GM18867 (cell line): ENCODE measurements at regions not wholly inside any gene's neighbourhood (a gene's known extent, or its start where the extent isn't known, plus 50 kb on each side); places are given as distances from the start of the nearest gene placed in this dataset.

Source experiments
- ATAC-seq: cut with Tn5 transposase; IDR thresholded peaks from one replicate; pipeline ENCODE4 v1.9.1; 2021; ENCODE audit warnings: mild to moderate bottlenecking, moderate library complexity; ENCODE audit not compliant: unreplicated experiment

DNA sequence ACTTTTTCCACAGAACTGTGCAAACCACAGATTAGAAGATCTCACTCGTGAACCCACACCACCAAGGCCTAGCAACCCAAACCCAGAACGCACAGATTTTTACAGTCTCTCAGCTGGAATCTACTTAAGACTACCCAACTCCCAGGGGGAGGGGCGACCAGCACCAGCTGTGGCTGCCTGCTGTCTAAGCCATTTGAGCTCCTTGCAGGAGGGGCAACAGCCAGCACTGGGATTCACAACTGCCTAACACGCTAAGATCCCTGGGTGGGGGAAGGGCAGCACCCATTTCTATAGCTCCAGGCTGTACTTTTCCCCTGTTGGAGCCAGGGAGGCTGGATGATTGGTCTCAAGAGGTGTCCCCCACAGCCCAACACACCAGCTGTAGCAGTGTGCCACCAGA, 368.8 kb downstream of the SUCLA2 start:
- no peak for ATAC-seq

- ATAC-seq, result no peak
Measured at GRCh38 chr13:47628666-47629065, 372.4 kb downstream of the SUCLA2 start.

GRCh38 chr13:47623862-47624261, 377.2 kb downstream of the SUCLA2 start:
- ATAC-seq, result no peak

DNA sequence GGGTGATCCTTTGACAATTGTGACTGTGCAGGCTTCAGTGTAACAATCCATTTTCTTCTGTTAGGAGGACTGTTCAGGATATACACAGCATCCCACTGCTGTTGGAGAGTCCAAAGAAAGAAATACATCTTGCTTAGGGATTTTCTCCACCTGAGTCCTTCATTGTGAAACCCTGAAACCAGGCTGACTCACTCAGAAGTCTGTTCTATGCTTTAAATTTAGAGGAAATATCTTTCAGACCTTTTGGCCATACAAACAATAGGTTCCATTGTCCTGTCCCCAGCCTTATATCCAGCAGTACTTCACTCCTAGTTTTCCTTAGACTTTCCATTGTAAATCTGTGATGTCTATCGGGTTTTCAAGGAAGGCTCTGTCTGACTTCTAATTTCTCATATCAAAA, 379.1 kb downstream of the SUCLA2 start:
- no peak for ATAC-seq

DNA sequence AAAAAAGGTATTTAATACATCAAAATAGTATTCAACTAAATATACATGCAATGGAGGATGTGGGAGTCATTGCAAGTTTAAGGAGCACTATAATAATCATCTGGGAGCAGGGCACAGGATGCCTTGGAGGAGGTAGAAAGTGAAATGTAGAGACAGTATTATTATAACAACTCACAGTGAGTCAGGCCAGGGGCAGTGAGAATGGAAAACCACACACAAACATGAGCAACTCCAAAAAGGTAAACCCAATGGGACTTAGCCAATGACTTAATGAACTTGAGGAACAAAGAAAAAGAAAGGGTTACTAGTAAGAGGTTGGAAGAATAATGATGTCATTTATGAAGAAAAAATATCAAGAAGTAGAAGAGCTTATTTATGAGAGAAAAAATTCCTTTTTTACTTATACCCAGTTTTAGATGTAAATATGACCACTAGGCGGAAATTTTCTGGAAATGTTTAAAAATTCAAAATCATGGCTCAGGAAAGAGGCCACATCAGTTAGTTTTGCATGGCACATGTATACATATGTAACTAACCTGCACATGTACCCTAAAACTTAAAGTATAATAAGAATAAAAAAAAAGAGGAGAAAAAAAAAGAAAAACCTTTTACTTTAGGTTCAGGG, 389.3 kb downstream of the SUCLA2 start:
- no peak for ATAC-seq

GRCh38 chr13:47610687-47611086, 390.4 kb downstream of the SUCLA2 start:
- ATAC-seq, result no peak

DNA sequence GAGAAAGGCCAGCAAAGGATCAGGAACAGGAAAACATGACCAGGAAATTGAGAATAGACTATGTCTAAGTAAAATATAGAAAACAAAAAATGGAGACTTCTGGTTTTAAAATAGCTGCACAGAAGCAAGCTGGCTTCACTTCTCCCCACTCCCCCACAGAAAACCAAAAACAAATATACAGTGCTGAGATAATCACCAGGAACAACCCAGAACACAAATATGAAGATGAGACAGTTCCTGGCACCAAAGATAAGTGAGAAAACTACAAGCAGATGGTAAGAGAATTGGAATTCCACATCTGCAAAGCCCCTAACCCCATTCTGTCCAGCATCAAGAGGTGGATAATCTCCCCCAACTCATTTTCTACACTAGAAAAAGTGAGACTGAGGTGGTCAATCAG, 397.7 kb downstream of the SUCLA2 start:
- ATAC-seq, result no peak

DNA sequence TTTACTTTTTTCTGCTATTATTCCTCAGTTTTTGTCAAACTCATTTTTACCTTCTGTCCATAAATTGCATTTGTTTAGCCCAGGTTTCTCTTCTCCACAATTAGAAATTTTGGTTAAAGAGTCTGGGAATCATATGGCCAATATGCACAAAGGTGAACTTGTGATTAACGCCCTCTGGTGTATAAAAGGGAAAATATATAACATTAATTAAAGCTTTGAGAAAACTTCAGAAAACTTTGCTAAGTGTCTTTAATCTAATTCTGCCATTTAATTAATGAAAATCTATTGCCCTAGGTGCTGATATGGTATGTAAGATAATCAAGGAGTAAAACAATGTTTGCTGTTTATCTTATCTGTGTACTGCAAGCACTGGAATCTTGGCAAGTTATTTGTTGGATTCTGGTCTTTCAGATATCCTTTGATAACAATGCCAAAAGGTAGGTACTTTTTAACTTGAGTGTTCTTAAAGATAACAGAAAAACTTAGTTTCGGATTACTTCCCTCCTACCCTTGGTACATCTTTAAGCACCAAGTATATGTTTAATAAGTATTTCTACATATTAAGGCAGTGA, 402.6 kb downstream of the SUCLA2 start:
- ATAC-seq, result no peak

DNA sequence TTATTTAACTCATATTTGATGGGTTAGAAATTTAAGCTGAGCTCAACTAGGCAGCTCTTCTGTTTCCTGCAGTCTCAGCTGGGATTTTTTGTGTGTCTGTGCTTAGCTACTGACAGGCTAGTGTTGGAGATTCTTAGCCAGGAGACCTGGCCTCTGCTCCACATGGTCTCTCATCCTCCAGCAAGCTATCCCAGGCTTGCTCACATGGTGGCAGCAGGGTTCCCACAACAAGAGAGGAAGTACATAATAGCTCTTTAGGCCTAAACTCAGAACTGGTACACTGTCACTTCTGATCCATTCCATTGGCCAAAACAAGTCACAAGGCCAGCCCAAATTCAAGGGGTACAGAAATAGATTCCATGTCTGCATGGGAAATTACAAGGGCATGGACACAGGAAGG, 406.2 kb downstream of the SUCLA2 start:
- ATAC-seq, result no peak

DNA sequence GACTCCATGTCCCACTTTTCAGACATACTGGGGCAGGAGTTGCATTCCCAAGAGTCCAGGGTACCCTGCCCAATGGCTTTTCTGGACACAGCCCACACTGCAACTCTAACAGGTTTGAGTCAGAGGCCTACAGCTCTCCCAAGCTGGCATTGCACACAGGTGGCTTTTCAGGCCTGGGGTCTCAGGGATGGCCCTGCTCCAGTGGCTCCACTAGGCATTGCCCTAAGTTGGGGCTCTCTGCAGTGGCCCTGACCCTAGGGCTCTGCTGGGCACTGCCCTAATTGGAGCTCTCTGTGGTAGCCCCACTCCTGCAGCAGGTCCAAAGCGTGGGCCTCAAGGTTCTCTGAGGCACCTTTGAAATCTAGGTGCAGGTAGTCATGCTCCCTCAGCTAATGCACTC, 408.8 kb downstream of the SUCLA2 start:
- no peak for ATAC-seq

DNA sequence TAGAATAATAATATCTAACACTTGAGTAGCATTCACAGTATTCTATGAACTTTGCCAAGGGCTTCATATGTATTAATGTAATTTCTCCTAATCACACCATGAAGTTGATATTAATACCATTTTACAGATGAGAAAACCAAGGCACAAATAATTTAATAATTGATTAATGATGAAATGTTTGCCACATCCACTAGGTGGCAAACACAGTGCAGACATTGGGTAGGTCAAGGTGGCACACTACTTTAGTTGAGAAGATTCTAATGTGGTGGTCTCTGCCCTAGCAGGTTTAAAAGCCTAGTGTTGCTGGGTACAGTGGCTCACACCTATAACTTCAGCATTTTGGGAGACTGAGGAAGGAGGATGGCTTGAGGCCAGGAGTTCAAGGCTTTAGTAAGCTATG, 412.4 kb downstream of the SUCLA2 start:
- no peak for ATAC-seq

GRCh38 chr13:47572375-47572774, 428.7 kb downstream of the SUCLA2 start:
- ATAC-seq, result no peak

GRCh38 chr13:47564041-47564440, 437.0 kb downstream of the SUCLA2 start:
- no peak for ATAC-seq

GRCh38 chr13:47556703-47557102, 444.4 kb downstream of the SUCLA2 start:
- no peak for ATAC-seq

GRCh38 chr13:47555235-47555634, 445.8 kb downstream of the SUCLA2 start:
- no peak for ATAC-seq

DNA sequence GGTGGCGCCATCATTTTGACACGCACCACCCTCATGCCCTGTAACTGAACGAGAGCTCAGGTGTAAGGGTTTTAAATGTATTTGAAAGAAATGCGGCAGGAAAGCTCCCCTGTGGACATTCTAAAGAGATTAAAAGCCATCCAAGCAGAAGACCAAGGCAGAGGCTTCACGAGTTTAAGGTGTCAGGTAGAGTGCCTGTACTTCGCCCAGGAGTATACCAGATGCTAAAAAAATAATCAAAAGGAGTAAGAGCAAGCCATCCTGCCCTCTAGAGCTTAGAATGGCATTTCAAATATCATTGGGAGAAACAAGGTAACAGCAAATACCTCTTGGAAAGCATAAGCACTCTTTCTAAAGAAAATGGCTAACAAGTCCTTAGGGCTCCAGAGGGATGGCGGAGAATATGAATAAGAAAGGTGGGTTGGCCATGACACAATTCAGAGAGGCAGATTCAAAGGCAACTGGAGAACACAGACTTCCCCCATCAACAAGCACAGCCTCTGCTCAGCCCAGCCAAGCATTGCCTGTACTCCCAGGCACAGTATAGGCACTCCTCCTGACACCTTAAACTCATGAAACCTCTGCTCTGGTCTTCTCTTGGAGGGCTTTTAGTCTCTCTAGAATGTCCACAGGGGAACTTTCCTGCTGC, 447.6 kb downstream of the SUCLA2 start:
- ATAC-seq, result no peak

DNA sequence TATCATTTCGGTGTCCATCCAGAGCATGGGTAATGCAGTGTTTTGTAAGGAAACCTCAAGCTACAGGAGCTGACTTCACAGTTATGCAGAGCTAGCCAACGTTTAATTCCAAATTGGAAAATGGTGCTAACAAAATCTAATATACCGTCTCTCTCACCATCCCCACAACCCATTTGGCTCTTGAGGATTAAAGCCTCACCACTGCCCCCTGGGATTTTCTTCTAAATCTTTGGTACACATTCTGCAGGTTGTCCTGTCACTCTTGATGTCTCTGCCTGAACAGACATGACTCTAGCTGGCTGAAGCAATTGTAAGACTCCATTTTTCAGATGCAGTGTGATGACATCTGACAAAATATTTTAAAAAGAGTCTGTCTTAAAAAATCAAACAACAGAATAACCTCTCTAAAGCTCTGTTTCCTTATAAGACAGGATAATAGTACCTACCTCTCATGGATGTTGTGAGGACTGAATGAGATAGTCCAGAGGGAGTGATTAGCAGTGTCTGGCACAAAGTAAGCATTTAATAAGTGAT, 451.8 kb downstream of the SUCLA2 start:
- ATAC-seq, result no peak

DNA sequence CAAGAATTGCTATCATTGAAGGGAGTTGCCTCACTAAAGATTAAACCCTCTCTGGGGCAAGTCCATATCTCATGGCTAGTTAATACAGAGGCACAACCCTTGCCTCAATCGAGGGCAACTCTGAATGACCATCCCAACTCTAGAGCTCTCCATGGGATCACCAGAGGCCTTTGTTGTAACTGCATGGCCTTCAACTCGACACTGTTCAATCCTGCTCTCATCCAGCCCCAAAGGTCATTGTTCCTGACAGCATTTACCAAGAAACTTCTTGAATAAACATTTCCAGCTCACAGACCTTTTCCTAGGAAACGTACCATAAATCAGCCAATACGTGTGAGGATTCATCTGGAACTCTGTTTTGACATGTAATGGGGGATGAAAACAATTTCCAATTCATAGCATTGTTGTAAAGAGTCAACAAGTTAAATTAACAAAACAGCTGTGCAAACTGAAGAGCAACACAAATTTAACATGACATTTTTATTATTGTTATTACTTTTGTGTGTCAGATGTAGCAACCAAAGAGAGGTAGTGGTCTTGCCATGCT, 452.7 kb downstream of the SUCLA2 start:
- no peak for ATAC-seq

- no peak for ATAC-seq
Measured at GRCh38 chr13:47546391-47547225, 454.5 kb downstream of the SUCLA2 start.

- no peak for ATAC-seq
Measured at GRCh38 chr13:47545201-47546024, 455.7 kb downstream of the SUCLA2 start.
